Hematopoietic multipotent progenitor cell treated with erythropoietin and hydrocortisone succinate and interleukin-3 and kit ligand, for 17 days (in vitro differentiated cells): ENCODE measurements at regions not wholly inside any gene's neighbourhood (a gene's known extent, or its start where the extent isn't known, plus 50 kb on each side); places are given as distances from the start of the nearest gene placed in this dataset.
"Not testable (repeated sequence)": the region's sequence is repeated elsewhere in the genome, so short reads cannot be mapped to it uniquely, and the experiment has no call there.

Experiments used
- DNase-seq: peaks from one replicate; pipeline ENCODE4 v3.0.0-alpha.2; 2015; ENCODE audit warnings: low spot score

DNA sequence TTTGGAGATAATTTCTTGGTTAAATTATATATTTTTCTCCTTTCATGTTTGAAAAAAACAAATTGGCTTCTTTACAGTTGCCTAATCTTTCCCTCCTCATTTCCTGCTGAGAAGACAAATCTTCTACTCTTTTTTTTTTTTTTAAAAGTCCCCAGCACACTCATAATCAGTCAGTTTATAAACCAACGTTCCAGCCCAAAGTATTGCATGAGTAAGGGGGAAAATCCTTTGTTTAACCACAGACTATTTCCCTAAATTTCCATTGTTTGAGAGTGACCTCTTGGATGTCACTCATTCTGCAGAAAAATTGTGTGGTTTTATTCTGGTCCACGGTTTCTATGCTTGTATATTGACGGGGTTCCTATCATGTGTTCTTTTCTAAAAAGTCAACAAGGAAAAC is 55.1 kb upstream of the TLR4 start:
- DNase-seq = no peak

DNA sequence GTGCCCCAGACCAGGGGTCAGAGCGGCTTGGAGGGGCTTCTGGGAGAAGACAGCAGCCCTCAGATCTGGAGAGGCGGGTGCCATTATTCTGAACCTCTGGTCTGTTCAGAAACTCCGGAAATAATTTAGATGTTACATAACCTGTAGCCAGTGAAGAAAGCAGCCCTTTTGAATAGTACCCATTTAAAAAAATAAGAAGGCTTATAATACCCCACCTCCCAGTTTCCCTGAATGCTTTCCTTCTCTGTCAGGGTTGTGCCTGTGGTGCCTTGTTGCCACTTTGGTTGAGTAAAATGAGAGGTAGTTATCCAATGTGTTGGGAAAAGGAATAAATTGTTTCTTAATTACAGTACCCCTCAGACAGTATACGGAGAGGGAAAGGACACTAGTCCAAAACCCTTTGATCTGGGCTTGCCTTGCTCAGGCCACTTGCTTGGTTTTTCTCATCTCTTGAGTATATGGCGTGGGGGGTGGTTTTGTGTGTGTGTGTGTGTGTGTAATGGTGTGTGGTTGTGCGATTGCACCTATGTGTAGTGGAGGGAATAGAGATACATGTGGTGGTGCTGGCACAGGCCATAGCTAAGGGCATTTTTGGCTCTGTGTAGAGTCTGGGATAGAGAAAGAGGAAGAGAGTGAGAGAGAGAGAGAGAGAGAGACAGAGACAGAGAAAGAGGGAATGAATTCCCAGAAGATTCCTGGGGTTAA is 59.1 kb upstream of the TLR4 start:
- DNase-seq = no peak

DNA sequence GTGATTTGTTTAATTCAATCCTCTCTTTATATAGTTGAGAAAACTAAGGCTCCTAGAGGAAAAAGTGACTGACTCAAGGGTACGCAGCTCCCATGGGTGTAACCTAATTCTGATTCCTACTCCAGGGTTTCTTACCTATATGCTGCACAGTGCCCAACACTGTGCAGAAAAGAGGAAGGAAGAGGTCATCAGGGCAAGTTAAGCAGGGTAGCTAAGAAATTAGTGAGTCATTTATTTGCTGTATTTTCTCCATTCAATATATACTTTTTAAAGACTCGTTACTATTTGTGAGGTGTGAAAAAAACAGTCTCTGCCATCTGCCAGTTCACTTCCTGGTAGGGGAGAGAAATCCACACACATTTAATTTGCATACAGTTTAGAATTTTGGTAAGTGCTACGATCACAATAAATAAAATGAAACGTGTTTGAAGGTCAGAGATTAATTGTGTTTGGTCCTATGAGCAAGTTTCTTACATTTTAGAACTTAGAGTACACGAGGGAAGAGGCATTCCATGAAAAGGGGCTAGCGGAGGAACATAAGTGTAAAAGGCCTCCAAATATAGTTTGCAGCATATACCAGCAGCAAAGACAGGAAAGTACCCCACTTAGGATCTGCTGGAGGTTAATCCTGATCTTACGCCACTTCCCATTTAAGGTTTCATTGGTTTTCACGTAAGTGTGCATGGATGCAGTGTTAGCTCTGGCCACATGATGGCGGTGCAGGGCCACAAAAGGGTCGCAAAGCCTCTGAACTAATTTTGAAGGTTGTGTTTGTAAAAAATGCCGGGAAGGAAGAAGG is 59.9 kb upstream of the TLR4 start:
- DNase-seq = peak; percentile 18

DNA sequence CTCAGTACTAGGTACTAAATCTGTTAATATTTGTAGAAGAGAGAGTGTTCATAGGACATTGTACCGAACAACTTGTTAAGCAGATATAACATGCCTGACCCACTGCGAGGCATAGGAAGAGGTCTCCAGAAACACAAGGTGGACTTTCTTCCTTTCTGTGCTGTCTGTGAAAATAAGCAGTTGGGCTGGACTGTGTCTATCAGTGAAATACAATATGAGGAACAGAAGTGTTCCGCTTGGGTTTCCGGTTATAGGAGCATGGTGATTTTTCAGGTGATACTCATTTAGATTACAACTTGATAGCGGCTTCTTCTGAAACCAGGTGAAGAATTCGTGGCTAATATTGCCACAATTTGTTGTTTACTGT is 60.9 kb upstream of the TLR4 start:
- no peak for DNase-seq

DNA sequence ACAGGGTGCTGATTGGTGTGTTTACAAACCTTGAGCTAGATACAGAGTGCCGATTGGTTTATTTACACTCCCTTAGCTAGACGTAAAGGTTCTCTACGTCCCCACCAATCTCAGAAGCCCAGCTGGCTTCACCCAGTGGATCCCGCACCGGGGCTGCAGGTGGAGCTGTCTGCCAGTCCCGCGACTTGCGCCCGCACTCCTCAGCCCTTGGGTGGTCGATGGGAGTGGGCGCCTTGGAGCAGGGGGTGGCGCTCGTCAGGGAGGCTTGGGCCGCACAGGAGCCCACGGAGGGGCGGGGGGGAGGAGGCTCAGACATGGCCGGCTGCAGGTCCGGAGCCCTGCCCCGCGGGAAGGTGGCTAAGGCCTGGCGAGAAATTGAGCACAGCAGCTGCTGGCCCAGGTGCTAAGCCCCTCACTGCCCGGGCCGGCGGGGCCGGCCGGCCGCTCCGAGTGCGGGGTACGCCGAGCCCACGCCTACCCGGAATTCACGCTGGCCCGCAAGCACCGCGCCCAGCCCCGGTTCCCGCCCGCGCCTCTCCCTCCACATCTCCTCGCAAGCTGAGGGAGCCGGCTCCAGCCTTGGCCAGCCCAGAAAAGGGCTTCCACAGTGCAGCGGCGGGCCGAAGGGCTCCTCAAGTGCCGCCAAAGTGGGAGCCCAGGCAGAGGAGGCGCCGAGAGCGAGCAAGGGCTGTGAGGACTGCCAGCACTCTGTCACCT is 61.5 kb upstream of the TLR4 start:
- not testable (repeated sequence) for DNase-seq

DNA sequence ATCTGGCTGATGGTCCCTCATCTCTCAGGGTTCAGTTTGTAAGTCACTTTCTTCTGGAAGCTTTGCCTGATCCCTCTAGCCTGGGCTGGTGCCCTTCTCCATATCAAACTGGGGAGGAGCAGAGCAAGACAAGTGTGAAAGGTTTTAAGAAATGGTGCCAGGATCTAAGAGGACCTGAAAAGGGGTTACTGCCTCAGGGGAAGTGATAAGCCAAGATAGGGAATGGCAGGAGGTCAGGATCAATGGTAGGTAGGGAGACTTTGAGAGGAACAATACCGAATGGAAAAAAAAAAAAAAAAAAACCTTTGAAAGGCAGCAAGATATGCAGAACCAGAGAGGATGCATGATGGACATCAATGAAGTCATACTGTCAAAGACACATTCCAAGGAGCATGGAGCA is 67.5 kb upstream of the TLR4 start:
- DNase-seq = no peak

DNA sequence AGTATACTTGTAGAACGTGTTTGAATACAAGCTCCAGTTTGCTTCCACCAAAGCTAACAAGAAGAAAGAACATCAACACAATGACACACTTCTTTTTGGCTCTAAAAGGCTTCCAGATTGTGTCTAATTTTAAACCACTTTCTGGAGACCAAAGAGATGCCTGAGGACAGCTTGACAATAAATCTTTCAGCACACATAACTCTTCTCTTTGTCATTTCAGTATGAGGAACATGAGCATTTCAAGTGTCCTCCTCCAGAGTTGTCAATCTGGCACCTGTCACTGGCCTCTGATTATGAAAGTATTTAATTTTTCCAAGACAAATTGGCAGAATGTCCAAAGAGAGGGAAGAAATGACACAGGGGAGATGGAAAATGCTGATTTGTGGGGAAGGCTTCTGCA is 79.0 kb upstream of the TLR4 start:
- no peak for DNase-seq

DNA sequence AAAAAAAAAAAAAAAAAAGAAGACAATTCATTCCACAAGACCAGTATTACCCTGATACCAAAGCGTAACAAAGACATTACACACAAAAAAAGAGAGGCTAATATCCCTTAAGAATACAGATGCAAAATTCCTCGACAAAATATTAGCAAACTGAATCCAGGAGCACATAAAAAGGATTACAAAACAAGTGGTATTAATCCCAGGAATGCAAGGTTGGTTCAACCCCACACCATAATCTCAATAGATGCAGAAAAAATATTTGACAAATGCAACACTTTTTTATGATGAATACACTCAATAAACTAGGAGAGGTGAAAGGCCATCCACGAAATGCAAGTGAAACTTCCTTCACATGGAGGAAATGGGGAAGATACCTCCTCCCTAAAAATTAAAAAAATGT is 80.1 kb upstream of the TLR4 start:
- no peak for DNase-seq

DNA sequence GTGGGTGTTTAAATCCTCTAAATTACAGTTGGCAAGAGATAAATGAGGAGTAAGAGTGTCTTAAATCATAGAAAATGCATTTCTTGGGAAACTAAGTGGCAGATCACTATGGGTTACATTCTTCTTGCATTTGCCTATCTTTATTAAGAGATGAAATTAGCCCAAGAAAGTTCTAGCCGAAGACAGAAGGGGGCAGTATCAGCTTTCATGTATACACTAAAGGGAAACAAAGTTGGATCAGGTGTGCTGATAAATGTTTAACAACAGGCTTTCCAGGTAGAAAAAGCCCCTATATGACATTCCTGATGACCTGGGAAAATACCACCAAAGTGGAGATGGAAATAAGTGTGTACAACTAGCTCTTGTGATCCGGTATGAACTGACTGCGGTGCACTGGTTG is 81.9 kb upstream of the TLR4 start:
- DNase-seq = no peak

DNA sequence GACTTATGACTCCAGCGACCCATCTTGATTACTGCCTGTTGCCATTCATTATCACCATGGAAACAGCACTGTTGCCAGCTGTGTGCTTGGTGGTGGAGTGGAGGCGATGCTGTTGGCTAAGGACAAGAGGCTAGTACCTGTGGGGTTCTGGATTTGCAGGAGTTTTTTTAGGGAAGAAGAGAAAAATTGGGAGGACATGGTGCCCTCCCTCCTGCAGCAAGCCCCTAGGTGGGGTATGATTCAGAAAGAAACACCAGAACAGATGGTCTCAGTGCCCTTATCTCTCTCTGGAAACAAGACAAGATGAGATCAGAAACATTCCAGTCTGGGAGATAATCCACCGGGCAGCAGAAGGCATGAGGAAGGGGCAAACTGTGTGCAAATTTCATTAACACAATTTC is 87.8 kb upstream of the TLR4 start:
- no peak for DNase-seq

DNA sequence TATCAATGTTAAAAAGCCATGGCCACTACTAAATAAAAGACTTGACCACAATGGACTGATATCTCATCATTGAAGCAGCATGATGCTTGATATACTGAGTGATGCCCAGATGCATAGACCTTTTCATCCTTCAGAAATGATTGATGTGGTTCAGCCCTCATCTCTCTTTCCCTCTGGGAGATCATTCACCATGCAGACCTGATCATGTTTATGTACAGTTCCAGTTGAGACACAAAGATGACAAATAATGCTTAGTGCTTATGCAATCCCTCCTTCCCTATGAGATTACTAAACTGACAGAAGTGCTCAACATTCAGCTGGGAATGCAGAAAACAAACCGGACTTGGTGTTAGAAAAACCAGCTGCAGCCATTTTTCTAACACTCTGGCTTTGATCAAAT is 91.9 kb upstream of the TLR4 start:
- no peak for DNase-seq

DNA sequence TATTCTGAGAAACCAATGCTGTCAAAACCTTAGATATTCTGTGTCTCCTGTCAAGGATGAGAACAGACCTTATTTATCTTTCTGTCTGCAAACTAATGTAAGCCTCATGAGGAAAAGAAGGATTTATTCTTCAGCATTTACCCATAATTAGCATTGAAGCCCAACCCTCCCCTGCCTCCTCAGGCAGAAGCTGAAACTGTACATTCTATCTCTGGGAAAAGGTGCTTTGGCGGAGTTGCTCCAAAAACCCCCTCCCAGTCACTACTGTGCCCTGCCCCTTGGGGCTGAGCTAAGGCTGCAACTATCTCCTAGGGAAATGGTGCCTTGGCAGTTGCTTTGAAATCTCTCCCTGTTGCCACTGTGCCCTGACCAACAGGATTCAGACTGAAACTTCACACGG is 106.2 kb upstream of the TLR4 start:
- DNase-seq = no peak

DNA sequence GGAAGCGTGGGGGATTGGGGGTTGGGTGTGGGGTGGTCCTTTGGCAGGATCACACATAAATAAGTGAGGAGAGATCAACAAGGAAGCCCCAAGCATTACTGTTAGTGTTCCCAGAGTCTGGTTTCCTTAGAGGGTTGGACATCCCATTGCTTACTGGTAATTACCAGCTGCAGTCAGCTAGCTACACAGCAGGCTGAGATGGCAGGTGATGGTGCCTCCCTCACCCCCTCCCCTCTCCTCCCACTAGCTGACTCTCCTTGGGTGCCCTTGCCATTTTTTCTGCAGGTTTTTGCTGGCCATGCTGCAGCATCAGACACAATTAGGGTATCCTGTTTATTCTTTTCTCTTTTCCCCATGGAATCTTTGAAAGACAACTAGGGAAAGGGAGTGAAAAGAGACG is 107.5 kb upstream of the TLR4 start:
- DNase-seq = no peak

DNA sequence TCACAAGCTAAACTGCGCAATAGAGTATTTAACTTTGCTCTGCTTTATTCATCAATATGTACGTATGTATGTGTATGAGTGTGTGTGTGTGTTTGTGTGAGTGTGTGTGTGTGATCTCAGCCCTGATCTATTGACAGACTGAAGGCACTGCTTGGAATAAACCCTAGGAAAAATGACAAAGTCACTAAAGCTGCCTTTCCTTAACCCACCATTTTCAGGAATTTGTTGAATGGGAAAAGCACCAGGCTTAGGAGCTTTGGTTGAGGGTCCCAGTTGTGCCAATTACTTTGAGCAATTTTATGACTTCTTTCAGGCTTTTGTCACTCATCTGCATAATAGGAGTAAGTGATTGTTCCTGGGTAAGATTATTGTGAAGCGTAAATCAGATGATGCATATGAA is 108.6 kb upstream of the TLR4 start:
- DNase-seq = no peak

DNA sequence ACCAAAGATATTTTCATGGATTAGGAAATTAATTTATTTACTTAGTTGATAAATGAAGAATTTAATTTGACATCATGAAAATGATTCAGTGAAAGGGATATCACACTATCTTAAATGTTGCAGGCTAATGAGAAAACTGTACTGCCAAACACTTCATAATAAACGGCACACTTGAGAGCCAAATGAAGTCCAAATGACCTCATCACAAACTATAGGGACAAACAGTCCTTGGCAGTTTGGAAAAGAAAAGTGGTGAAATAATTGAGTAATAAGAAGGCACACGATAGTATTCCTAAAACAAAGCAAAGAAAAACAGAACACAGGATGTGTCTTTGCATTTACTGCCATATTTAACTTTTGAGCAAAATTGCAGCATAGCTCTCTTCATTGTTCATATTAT is 116.9 kb upstream of the TLR4 start:
- no peak for DNase-seq

DNA sequence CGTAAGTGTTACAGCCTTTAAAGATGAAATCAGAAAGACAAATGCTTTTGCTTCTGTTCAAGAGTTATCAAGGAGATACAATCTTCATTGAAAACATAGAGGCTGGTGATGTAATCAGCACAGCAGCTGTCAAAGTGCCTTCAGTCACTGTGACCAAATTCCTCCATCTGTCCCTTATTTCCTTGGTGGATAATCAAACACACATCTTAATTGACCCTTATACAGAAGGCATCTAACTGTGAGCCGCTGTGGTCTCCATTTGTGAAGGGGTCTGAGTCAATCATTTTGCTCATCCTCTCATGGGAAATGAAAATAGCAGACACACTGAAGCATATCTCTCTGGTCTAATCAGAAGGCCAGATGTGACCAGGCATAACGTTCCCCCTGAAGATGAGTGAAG is 130.1 kb upstream of the TLR4 start:
- no peak for DNase-seq

DNA sequence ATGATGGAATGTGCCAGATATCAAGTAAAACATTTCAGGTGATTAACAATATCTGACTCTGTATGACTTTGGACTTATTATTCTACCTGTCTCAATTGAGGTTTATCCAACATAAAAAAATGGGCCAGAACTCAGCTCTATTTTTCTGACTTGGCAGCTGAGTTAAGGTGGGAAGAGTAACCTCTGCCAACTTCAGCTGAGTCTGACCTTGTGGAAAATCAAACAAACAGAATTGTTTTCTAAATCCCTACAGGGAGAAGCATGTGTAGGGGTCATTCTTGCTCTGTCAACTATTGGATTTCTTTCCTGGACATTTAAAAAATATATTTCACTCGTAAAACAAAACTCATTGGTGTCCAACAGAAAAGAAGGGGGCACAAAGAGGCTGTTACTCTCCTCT is 139.4 kb upstream of the TLR4 start:
- no peak for DNase-seq

DNA sequence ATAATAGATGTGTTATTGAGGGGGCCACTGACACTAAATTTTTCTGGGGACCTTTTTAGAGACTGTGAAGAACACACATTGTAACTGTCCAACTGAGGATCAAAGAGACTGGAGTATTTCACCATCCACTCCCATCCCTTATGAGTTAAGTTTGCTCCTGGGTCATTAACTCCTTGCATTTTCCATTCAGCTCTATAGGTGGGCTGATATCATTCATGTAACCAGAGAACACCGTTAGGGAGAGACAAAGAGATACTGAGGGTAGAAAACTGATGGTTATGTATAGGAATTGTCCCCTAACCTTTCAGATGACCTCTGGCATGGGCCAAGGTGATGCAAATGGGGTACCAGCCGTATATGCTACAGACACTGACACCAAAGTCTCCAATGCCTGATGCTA is 142.4 kb upstream of the TLR4 start:
- no peak for DNase-seq

DNA sequence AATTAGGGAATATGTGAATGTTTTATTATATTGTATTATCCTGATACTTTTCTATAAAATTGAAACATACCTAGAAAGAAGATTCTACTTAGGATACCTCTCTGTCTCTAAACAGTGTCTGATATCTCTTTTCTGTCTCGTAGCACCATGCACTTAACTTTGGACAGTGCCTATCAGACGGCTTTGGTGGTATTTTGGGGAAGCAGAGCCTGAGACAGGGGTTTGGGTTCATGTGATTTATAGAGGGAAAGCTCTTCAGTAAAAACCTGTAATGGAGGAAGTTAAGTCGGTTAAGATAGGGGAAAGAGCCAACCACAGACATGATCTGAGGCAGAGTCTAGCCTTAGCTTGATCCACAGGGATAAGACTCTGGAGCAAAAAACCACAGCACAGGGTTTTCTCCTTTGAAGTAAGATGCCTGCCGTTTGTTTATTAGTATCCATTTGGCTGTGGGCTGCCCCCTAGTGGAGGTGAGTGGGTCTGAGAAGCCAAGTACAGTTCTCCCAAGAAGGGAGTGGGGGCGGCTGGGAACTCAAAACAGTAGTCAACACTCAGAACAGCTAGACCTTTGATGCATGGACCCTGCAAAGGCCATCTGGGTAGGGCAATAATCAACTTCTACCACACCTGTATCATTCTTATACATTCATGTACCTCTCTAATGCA is 141.2 kb upstream of the ASTN2 start:
- peak; percentile 9 for DNase-seq

DNA sequence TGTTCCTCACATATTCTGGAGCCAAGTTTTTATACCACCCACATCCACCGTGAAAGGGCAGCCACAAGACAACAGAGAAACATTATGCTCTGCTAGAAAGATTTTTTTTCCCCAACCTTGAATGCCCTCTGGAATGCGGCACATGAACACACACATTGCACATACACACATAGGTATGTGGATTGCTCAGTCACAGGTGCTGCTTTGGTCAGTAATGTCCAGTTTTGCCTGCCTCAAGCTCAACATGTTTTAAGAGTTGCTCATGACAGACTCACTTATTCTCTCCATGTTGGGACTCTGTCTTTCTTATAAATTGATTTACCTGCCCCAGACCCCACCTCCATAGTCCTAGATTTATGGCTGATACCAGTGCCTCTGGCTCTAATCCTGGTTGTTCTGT is 138.0 kb upstream of the ASTN2 start:
- DNase-seq = no peak

DNA sequence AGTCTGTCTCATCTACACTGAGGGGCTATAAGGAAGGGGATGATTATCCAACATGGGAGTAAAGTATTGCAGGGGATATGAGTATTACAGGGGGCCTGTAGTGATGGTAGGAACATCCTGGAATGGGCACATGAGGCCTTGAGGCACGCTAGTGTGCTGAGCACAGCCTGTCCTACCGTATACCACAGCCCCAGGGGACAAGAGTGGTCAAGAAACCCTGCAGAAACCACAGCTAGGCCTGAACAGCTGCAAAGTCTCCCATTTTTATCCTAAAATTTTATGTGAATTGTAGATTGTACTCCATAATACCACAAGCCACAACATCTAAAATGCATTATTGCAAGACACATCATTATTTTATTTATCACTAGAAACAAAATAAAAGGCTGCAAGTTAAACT is 136.3 kb upstream of the ASTN2 start:
- DNase-seq = no peak

DNA sequence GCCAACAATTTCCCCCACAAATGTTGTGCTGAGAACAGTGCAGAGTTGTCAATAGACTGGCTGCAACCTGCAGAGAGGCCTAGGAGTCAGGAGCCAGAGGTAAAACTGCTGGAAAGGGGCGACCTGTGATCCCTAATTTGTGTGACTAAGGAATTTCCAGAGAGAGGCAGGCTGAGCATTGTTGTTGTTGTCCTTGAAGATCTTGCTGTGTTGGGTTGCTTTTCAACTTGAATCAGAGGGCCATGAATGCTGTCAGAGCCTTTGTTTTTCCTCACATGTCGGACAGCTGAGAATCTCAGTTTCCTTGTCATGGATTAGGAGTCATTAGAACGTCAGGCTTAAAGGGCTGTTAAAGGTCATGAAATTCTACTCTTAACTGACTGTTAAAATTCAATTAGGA is 134.6 kb upstream of the ASTN2 start:
- DNase-seq = no peak

DNA sequence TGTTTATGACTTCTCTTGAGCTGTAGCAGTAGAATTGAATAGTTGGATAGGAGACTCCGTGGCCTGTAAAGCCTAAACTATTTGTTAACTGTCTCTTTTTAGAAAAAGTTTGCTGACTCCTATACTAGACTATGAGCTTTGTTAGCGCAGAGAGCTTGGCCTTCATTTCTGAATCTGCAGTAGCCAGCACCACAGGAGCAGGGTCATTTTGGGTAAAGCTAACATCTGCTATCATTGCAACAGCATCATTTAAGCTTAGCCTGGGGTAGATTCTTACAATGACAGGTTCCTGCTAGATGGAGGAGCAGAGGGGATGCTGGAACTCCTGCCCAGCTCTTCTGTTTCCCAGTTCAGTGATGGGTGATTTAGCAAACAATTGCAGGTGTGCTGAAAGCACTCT is 133.7 kb upstream of the ASTN2 start:
- DNase-seq = no peak
